ENCODE measurements at regions not wholly inside any gene's neighbourhood (a gene's known extent, or its start where the extent isn't known, plus 50 kb on each side); places are given as distances from the start of the nearest gene placed in this dataset.

DNA sequence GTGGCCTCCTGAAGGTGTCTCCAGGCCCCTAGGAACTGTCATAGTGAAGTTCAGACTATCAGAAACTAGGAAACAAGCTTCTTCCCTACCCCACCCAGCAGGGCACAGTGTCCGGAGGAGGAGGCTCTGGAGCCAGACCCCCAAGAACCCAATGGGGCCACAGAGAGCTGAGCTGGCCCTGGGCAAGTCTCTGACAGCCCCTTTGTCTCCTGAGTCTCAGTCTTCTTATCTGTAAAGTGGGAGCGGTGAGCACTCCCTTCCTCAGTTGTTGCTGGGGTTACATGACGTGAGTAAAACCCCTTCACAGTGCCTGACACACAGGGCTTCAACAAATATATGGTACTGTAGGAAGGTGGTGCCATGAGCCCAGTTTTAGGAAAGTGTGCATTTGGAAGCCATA is 675.8 kb downstream of the MATN1 start:
- WGBS (ENCODE audit: insufficient coverage, insufficient read length) = no CpG with 5 or more reads among the region's 3 CpGs
- Histone ChIP-seq H3K27me3 (ENCODE audit: control insufficient read depth, insufficient read depth, low read length) (no peaks in the 10 kb centered on the region), H3K36me3 (ENCODE audit: control insufficient read depth, insufficient read depth, low read length) (peaks cover 2% of the 10 kb centered on the region; the same call in 1 of the 2 replicates), H3K4me3 (ENCODE audit: low read length) (no peak overlapping the region), H3K4me1 (ENCODE audit: control insufficient read depth, insufficient read depth, low read length) (no peaks in the 10 kb centered on the region), H3K9me3 (ENCODE audit: control insufficient read depth, insufficient read depth, low read length) (no peaks in the 10 kb centered on the region), H3K27ac (ENCODE audit: low read length) (no peak overlapping the region)
- DNase-seq (ENCODE audit: low read depth, low spot score) = no peak

- WGBS (ENCODE audit: insufficient coverage, insufficient read length) = no CpG with 5 or more reads among the region's 10 CpGs
- Histone ChIP-seq H3K27ac (ENCODE audit: low read length) (no peak overlapping the region), H3K4me1 (ENCODE audit: control insufficient read depth, insufficient read depth, low read length) (no peaks in the 10 kb centered on the region), H3K27me3 (ENCODE audit: control insufficient read depth, insufficient read depth, low read length) (no peaks in the 10 kb centered on the region), H3K9me3 (ENCODE audit: control insufficient read depth, insufficient read depth, low read length) (no peaks in the 10 kb centered on the region), H3K4me3 (ENCODE audit: low read length) (no peak overlapping the region), H3K36me3 (ENCODE audit: control insufficient read depth, insufficient read depth, low read length) (peaks cover 2% of the 10 kb centered on the region; the same call in 1 of the 2 replicates)
- DNase-seq (ENCODE audit: low read depth, low spot score) = no peak
Observed at GRCh38 chr1:30046751-30047150, 676.6 kb downstream of the MATN1 start.

DNA sequence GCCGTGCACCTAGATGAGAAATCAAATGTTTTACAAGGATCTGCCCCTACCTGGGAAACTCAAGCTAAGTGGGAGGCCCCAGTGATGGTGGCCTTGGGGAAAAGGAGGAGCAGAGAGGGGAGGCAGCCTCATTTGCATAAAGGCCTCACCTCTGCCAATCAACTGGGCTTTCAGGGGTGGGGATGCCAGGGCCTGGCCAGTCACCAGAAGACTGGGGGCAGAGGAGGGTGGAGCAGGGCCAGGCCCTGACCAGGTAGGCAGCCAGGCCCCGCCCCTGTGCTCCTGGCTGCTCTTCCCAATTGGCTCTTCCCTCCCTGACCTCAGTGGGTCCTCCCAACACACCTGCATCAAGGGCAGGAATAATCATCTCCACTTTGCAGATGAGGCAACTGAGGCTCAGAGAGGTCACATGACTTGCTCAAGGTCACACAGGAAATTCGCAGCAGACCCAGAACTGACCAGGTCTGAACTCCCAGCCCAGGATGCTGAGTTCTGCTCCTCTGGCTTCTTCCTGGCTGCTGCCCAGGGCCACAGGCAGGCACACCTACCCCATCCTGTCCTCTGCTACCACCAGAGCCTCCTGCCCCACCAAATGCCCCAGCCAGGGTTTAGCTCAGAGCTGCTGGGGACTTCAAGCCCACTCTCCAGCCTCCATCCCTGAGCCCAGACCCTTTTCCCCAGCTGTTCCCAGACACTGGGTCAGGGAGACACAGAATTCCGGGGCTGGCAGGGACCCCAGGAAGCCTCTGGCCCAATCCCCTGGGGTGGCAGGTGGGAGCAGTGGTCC is 677.9 kb downstream of the MATN1 start:
- Histone ChIP-seq H3K27ac (ENCODE audit: low read length) (no peak overlapping the region), H3K36me3 (ENCODE audit: control insufficient read depth, insufficient read depth, low read length) (peaks cover 2% of the 10 kb centered on the region; the same call in 1 of the 2 replicates), H3K4me3 (ENCODE audit: low read length) (no peak overlapping the region), H3K9me3 (ENCODE audit: control insufficient read depth, insufficient read depth, low read length) (no peaks in the 10 kb centered on the region), H3K4me1 (ENCODE audit: control insufficient read depth, insufficient read depth, low read length) (no peaks in the 10 kb centered on the region), H3K27me3 (ENCODE audit: control insufficient read depth, insufficient read depth, low read length) (no peaks in the 10 kb centered on the region)
- WGBS (ENCODE audit: insufficient coverage, insufficient read length) = no CpG with 5 or more reads among the region's 4 CpGs
- no peak for DNase-seq (ENCODE audit: low read depth, low spot score)

DNA sequence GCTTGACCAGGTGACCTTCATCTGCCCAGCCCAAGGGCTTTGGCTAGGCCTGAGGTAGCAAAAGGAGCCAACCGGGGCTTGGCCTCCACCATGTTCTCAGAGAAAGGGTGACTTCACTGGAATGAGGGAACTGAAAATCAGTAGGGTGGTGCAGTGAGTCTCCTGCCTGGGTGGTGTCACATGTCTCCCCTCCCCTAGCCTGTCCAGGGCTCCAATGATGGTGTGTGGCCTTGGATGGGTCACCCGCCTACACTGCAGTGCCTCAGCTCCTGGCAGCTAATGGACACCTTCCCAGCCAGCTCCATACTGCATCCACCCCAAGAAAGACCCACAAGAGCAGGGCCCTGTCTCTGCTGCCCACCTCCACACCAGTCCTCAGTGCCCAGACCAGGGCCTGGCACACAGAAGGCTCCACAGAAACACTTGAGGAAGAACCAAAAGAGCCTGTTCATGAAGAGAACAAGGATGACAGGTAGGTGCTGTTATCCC is 678.7 kb downstream of the MATN1 start:
- H3K4me1 ChIP-seq (ENCODE audit: control insufficient read depth, insufficient read depth, low read length) = no peaks in the 10 kb centered on the region
- H3K27ac ChIP-seq (ENCODE audit: low read length) = no peak overlapping the region
- no peaks in the 10 kb centered on the region for H3K9me3 ChIP-seq (ENCODE audit: control insufficient read depth, insufficient read depth, low read length)
- H3K27me3 ChIP-seq (ENCODE audit: control insufficient read depth, insufficient read depth, low read length) = no peaks in the 10 kb centered on the region
- no CpG with 5 or more reads among the region's 2 CpGs for WGBS (ENCODE audit: insufficient coverage, insufficient read length)
- no peak overlapping the region for H3K4me3 ChIP-seq (ENCODE audit: low read length)
- peaks cover 2% of the 10 kb centered on the region; the same call in 1 of the 2 replicates for H3K36me3 ChIP-seq (ENCODE audit: control insufficient read depth, insufficient read depth, low read length)
- no peak for DNase-seq (ENCODE audit: low read depth, low spot score)

DNA sequence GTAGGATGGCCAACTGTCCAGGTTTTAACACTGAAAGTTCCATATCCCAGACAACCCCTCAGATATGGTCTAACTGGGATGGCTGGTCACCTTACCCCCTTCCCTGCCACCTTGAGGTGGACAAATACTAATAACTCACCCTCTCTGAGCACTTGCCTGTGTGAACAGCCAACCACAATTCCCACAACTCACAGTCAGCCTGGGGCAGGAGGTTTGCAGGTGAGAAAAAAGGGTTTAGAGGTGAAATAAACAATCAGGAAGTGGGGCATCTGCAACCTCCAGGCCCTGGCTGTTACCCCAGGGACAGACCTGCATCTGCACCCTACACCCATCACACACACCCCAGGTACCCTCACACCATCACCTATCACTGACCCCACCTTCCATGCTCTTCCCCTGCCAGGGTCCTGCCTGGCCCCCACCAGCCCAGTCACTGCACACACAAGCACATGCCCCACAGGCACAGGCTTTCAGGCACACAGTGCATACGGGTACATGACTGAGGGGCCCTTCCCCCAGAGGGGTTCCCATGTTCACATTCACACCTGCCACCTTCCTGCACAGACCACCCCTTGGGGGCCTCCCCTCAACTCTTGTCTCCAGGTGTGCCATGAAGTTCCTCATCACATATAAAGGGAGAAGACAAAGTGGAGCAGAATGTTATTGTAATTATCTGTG is 679.5 kb downstream of the MATN1 start:
- no peak for DNase-seq (ENCODE audit: low read depth, low spot score)
- Histone ChIP-seq H3K27ac (ENCODE audit: low read length) (no peak overlapping the region), H3K36me3 (ENCODE audit: control insufficient read depth, insufficient read depth, low read length) (peaks cover 2% of the 10 kb centered on the region; the same call in 1 of the 2 replicates), H3K27me3 (ENCODE audit: control insufficient read depth, insufficient read depth, low read length) (no peaks in the 10 kb centered on the region), H3K9me3 (ENCODE audit: control insufficient read depth, insufficient read depth, low read length) (no peaks in the 10 kb centered on the region), H3K4me1 (ENCODE audit: control insufficient read depth, insufficient read depth, low read length) (no peaks in the 10 kb centered on the region), H3K4me3 (ENCODE audit: low read length) (no peak overlapping the region)
- WGBS (ENCODE audit: insufficient coverage, insufficient read length) = no CpG with 5 or more reads among the region's 1 CpG

DNA sequence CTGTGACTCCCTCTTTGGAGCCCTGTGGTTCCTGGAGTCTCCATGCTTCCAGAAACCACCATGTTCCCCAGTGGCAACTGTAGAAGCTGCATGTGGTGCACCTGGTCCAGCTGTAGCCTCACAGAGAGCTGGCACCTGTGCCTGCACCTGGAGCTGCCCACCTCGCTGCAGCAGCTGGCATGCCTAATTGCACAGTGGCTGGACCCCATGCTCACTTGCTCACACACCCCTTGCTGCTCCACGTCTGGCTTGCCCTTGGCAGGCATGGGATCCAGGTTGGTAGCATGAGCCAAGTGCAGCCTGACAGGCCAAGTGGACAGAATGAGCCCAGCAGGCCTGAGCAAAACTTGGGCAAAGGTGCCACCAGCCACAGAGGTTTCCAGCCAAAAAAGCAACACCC is 680.1 kb downstream of the MATN1 start:
- Histone ChIP-seq H3K4me1 (ENCODE audit: control insufficient read depth, insufficient read depth, low read length) (no peaks in the 10 kb centered on the region), H3K9me3 (ENCODE audit: control insufficient read depth, insufficient read depth, low read length) (no peaks in the 10 kb centered on the region), H3K27me3 (ENCODE audit: control insufficient read depth, insufficient read depth, low read length) (no peaks in the 10 kb centered on the region), H3K27ac (ENCODE audit: low read length) (no peak overlapping the region), H3K4me3 (ENCODE audit: low read length) (no peak overlapping the region), H3K36me3 (ENCODE audit: control insufficient read depth, insufficient read depth, low read length) (peaks cover 2% of the 10 kb centered on the region; the same call in 1 of the 2 replicates)
- no CpG with 5 or more reads among the region's 2 CpGs for WGBS (ENCODE audit: insufficient coverage, insufficient read length)
- DNase-seq (ENCODE audit: low read depth, low spot score) = no peak

DNA sequence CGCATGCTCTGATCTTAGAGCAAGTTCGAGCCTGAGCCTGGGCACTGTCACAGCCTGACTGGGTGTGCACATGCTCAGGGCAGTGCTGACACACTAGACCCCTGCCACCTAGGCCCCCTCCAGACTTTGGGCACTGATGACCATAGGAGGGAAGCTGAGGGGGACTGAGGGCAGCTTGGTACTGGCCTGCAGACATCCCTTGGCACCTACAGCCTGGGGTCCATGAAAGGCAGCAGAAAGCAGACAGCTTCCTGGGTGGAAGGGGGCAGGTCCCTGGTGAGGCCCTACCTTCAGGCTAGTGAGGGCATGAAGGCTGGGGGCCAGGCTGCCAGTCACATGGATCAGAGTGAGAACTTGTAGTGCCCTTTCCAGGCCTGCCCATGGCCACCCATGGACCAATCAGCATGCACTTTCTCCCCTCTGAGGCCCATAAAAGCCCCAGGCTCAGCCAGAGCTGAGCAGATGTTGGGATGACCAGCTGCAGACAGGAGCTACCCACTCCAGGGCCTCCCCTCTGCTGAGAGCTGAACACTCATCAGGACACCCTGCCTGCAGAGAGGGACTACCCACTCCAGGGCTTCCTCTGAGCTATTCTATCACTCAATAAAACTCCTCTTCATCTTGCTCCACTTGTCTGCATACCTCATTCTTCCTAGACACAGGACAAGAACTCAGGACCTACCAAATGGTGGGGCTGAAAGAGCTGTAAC is 680.8 kb downstream of the MATN1 start:
- H3K4me3 ChIP-seq (ENCODE audit: low read length) = no peak overlapping the region
- no CpG with 5 or more reads among the region's 2 CpGs for WGBS (ENCODE audit: insufficient coverage, insufficient read length)
- H3K27ac ChIP-seq (ENCODE audit: low read length) = no peak overlapping the region
- H3K4me1 ChIP-seq (ENCODE audit: control insufficient read depth, insufficient read depth, low read length) = no peaks in the 10 kb centered on the region
- peaks cover 2% of the 10 kb centered on the region; the same call in 1 of the 2 replicates for H3K36me3 ChIP-seq (ENCODE audit: control insufficient read depth, insufficient read depth, low read length)
- H3K9me3 ChIP-seq (ENCODE audit: control insufficient read depth, insufficient read depth, low read length) = no peaks in the 10 kb centered on the region
- H3K27me3 ChIP-seq (ENCODE audit: control insufficient read depth, insufficient read depth, low read length) = no peaks in the 10 kb centered on the region
- no peak for DNase-seq (ENCODE audit: low read depth, low spot score)

DNA sequence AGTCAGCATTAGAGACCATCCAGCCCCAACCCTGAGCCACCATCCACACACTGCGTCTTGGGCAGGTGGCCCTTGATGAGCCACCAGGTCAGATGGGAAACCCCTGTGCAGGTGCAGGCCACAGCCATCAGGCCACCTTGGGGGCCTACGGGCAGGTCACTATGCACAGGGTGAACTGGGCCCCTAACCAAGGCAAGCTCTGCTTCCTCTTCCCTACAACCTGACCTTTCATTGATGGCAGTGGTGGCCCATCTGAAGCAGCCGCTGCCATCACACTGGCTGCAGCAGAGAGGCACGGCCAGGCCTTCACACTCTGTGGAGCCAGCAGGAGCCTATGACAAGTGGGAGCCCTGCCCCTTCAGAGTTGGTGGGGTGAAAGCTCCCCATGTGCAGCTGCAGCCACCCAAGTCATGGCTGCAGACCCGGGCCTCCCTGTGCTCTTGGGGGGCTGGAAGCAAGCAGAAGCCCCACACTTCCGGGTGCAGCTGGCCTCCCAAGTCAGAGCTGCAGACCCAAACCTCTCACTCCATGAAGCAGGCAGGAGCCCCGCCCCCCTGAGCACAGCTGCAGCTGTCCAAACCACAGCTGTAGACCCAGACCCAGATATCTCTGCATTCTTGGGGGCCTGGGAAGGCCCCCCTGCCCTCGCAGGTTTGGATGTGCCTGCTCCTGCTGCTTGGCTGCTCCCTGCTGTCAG is 681.5 kb downstream of the MATN1 start:
- no peaks in the 10 kb centered on the region for H3K27me3 ChIP-seq (ENCODE audit: control insufficient read depth, insufficient read depth, low read length)
- no peaks in the 10 kb centered on the region for H3K9me3 ChIP-seq (ENCODE audit: control insufficient read depth, insufficient read depth, low read length)
- no peak overlapping the region for H3K4me3 ChIP-seq (ENCODE audit: low read length)
- DNase-seq (ENCODE audit: low read depth, low spot score) = no peak
- no CpG with 5 or more reads among the region's 8 CpGs for WGBS (ENCODE audit: insufficient coverage, insufficient read length)
- H3K36me3 ChIP-seq (ENCODE audit: control insufficient read depth, insufficient read depth, low read length) = peaks cover 2% of the 10 kb centered on the region; the same call in 1 of the 2 replicates
- no peak overlapping the region for H3K27ac ChIP-seq (ENCODE audit: low read length)
- no peaks in the 10 kb centered on the region for H3K4me1 ChIP-seq (ENCODE audit: control insufficient read depth, insufficient read depth, low read length)

GRCh38 chr1:30040081-30041019 is 683.0 kb downstream of the MATN1 start:
- no CpG with 5 or more reads among the region's 8 CpGs for WGBS (ENCODE audit: insufficient coverage, insufficient read length)
- H3K9me3 ChIP-seq (ENCODE audit: control insufficient read depth, insufficient read depth, low read length) = no peaks in the 10 kb centered on the region

More at GRCh38 chr1:30040081-30041019, 683.0 kb downstream of the MATN1 start:
- Histone ChIP-seq H3K4me3 (ENCODE audit: low read length) (no peak overlapping the region), H3K4me1 (ENCODE audit: control insufficient read depth, insufficient read depth, low read length) (no peaks in the 10 kb centered on the region), H3K27me3 (ENCODE audit: control insufficient read depth, insufficient read depth, low read length) (no peaks in the 10 kb centered on the region), H3K36me3 (ENCODE audit: control insufficient read depth, insufficient read depth, low read length) (peaks cover 2% of the 10 kb centered on the region; the same call in 1 of the 2 replicates), H3K27ac (ENCODE audit: low read length) (no peak overlapping the region)
- no peak for DNase-seq (ENCODE audit: low read depth, low spot score)
